Osteoblast (primary cell): ENCODE measurements at regions not wholly inside any gene's neighbourhood (a gene's known extent, or its start where the extent isn't known, plus 50 kb on each side); places are given as distances from the start of the nearest gene placed in this dataset.

ENCODE experiments used
- DNase-seq: peaks from one replicate; pipeline ENCODE4 v3.0.0; 2011; ENCODE audit warnings: low spot score, mixed read lengths; ENCODE audit not compliant: insufficient read length; ENCODE audit errors: missing footprints
- H2AFZ ChIP-seq: 2 replicates; pipeline ENCODE4 v1.6.0; 2011; ENCODE audit warnings: mild to moderate bottlenecking, low read length
- H3K27ac ChIP-seq: 2 replicates; pipeline ENCODE4 v1.5.1; 2011; ENCODE audit warnings: mild to moderate bottlenecking, low read depth, low read length, moderate library complexity
- H3K27me3 ChIP-seq: 2 replicates; pipeline ENCODE4 v1.6.0; 2012; ENCODE audit warnings: mild to moderate bottlenecking, control low read depth, inconsistent platforms, low read length, moderate library complexity; ENCODE audit not compliant: insufficient read depth
- H3K36me3 ChIP-seq: 2 replicates; pipeline ENCODE4 v1.5.1; 2011; ENCODE audit warnings: mild to moderate bottlenecking, low read length, control low read depth, moderate library complexity; ENCODE audit not compliant: insufficient read depth
- H3K4me1 ChIP-seq: 2 replicates; pipeline ENCODE4 v1.5.1; 2011; ENCODE audit warnings: mild to moderate bottlenecking, low read length, control low read depth, moderate library complexity; ENCODE audit not compliant: insufficient read depth
- H3K4me2 ChIP-seq: 2 replicates; pipeline ENCODE4 v1.6.0; 2011; ENCODE audit warnings: mild to moderate bottlenecking, low read length; ENCODE audit not compliant: insufficient read depth
- H3K4me3 ChIP-seq: fragments of 200-600 bp; sonication (generic); 3 replicates; pipeline ENCODE4 v1.5.1; 2012; ENCODE audit warnings: mild to moderate bottlenecking, low read length, inconsistent platforms; ENCODE audit not compliant: insufficient read depth
- H3K79me2 ChIP-seq: 2 replicates; pipeline ENCODE4 v1.6.0; 2012; ENCODE audit warnings: mild to moderate bottlenecking, low read length, control low read depth, inconsistent platforms; ENCODE audit not compliant: insufficient read depth
- H3K9me3 ChIP-seq: 2 replicates; pipeline ENCODE4 v1.5.1; 2011; ENCODE audit warnings: low read depth, low read length, control low read depth
- H4K20me1 ChIP-seq: 2 replicates; pipeline ENCODE4 v1.6.0; 2012; ENCODE audit warnings: mild to moderate bottlenecking, low read length, control low read depth; ENCODE audit not compliant: insufficient read depth
- TF ChIP-seq, protein P1 (sequence below): IDR thresholded peaks from 2 replicates; pipeline ENCODE4 v1.5.1; 2011; ENCODE audit warnings: mild to moderate bottlenecking, low read depth, low read length, moderate library complexity; ENCODE audit errors: extremely low read depth

DNA sequence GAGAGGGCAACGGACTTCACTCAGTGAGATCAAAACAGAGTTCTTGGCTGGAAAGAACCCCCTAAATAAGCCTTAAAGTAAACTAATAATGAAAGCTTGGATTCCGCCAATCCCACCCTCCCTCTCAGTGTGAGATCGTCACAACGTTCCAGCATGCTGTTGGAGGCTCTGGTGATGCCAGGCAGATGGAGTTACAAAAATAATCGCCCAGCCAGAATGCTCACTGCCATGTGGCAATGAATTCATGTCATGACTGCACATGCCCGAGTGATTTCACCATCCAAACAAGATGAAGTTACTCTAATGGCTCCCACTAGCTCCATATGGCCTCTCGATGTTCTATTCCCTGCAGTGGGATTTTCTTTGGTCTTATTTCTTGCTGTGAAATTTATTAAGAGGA lies 248.0 kb downstream of the SPATA18 start:
- H3K4me1 ChIP-seq = no peaks in the 10 kb centered on the region
- H3K4me3 ChIP-seq = no peak overlapping the region
- no peaks in the 10 kb centered on the region for H3K36me3 ChIP-seq
- H3K27me3 ChIP-seq = no peaks in the 10 kb centered on the region
- H3K4me2 ChIP-seq = no peak overlapping the region
- no peak overlapping the region for H2AFZ ChIP-seq
- no peaks in the 10 kb centered on the region for H3K79me2 ChIP-seq
- DNase-seq = no peak
- no peaks in the 10 kb centered on the region for H4K20me1 ChIP-seq
- H3K27ac ChIP-seq = no peak overlapping the region
- H3K9me3 ChIP-seq = no peaks in the 10 kb centered on the region
- TF ChIP-seq, protein P1, sequence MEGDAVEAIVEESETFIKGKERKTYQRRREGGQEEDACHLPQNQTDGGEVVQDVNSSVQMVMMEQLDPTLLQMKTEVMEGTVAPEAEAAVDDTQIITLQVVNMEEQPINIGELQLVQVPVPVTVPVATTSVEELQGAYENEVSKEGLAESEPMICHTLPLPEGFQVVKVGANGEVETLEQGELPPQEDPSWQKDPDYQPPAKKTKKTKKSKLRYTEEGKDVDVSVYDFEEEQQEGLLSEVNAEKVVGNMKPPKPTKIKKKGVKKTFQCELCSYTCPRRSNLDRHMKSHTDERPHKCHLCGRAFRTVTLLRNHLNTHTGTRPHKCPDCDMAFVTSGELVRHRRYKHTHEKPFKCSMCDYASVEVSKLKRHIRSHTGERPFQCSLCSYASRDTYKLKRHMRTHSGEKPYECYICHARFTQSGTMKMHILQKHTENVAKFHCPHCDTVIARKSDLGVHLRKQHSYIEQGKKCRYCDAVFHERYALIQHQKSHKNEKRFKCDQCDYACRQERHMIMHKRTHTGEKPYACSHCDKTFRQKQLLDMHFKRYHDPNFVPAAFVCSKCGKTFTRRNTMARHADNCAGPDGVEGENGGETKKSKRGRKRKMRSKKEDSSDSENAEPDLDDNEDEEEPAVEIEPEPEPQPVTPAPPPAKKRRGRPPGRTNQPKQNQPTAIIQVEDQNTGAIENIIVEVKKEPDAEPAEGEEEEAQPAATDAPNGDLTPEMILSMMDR = no peak

DNA sequence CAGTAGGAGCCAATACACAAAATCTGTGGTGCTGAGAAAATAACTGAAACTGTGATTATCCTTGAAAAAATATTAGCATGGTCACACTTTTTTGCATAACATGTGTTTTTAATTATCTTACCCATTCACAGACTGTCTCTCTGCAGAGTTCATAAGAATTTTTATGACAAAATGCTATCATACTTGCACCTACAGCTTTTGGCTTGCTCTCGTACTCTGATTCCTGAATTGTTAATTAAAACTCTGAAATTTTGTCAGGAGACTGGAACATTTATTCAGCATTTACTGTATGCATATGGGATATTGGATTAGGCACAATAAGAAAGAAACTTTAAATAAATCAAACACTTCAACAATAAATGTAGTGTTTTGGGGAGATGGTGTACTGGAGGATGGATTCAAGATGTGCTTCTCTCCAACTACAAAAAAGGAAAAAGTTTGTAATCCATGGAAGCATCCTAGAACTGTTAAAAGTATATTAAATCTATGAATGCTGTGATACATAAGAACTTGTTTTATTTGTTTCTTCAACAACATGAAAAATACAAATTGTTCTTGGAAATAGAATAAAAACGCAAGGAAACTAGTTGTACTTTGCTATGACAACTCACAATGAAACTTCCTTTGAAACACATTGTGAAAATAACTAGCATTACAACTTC lies 260.5 kb downstream of the SPATA18 start:
- DNase-seq = no peak
- TF ChIP-seq, protein P1 = no peak
- Histone ChIP-seq H2AFZ (no peak overlapping the region), H3K9me3 (no peaks in the 10 kb centered on the region), H4K20me1 (no peaks in the 10 kb centered on the region), H3K27ac (no peak overlapping the region), H3K79me2 (no peaks in the 10 kb centered on the region), H3K36me3 (no peaks in the 10 kb centered on the region), H3K4me1 (no peaks in the 10 kb centered on the region), H3K4me2 (no peak overlapping the region), H3K27me3 (no peaks in the 10 kb centered on the region), H3K4me3 (no peak overlapping the region)

DNA sequence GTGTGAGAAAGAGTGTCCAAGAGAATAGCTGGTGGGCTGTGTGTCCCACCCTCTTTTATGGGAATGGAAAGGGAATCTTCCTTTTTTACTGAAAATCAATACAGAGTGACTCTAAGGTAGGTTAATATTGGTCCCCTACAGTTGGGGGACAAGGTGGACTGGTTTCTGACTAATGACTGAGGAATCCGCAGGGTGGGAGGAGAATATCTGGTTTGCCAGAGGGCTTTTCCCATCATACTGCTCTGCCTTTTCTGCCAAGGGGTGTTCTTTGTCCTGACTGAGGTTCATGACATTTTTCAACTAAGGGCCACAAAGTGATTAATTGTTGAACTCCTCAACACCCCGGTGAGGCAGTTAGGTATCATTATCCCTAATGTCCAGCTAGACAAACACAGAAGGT lies 261.6 kb downstream of the SPATA18 start:
- DNase-seq = no peak
- Histone ChIP-seq H3K4me2 (no peak overlapping the region), H3K4me1 (no peaks in the 10 kb centered on the region), H2AFZ (no peak overlapping the region), H3K9me3 (no peaks in the 10 kb centered on the region), H3K79me2 (no peaks in the 10 kb centered on the region), H3K4me3 (no peak overlapping the region), H3K36me3 (no peaks in the 10 kb centered on the region), H4K20me1 (no peaks in the 10 kb centered on the region), H3K27ac (no peak overlapping the region), H3K27me3 (no peaks in the 10 kb centered on the region)
- TF ChIP-seq, protein P1 = no peak

DNA sequence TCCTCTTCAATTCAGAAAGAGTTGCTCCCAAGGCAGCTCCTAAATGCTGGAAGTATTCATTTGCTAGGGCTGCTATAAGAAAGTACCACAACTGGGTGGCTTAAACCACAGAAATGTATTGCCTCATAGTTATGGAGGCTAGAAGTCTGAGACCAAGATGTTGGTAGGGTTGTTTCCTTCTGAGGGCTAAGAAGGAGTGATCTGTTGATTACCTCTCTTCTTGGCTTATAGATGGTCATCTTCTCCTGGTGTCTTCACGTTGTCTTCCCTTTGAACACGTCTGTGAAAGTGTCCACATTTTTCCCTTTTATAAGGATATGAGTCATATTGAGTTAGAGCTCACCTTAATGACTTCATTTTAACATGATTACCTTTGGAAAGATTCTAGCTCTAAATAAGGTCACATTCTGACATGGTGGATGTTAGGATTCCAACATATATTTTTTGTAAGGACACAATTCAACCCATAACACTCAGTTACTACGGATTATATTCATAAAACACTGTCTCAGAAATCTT lies 266.3 kb downstream of the SPATA18 start:
- H3K27ac ChIP-seq = no peak overlapping the region
- H4K20me1 ChIP-seq = no peaks in the 10 kb centered on the region
- TF ChIP-seq, protein P1 = no peak
- no peaks in the 10 kb centered on the region for H3K79me2 ChIP-seq
- no peak overlapping the region for H3K4me3 ChIP-seq
- H3K9me3 ChIP-seq = no peaks in the 10 kb centered on the region
- no peak for DNase-seq
- H3K36me3 ChIP-seq = no peaks in the 10 kb centered on the region
- no peak overlapping the region for H3K4me2 ChIP-seq
- H2AFZ ChIP-seq = no peak overlapping the region
- no peaks in the 10 kb centered on the region for H3K4me1 ChIP-seq
- H3K27me3 ChIP-seq = no peaks in the 10 kb centered on the region
